ENCODE measurements at regions not wholly inside any gene's neighbourhood (a gene's known extent, or its start where the extent isn't known, plus 50 kb on each side); places are given as distances from the start of the nearest gene placed in this dataset.

DNA sequence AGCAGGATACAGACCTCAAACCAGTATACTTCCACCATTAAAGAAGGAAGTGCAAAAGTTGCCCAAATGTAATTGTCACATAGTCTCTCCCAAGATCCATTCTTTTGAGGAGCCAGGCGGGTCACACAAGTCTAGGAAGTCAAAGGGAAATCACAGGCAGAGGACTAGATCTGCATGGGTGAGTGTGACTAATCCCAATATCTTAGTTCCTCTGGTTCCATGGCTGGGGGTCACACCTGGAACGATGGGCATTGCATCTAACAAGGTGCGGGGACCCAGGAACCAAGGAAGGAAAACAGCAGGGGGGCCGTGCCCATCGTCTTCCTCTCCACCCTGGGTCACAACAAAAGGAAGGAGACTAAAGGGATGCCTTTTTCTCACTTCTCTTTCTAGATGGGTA, 1138.8 kb downstream of the XPNPEP1 start:
- Histone ChIP-seq H3K9me3 (ENCODE audit: control insufficient read depth, insufficient read depth, low read length) (peaks cover 17% of the 10 kb centered on the region), H3K4me3 (ENCODE audit: low read depth, low read length) (no peak overlapping the region), H3K27ac (ENCODE audit: low read depth, low read length) (no peak overlapping the region), H3K27me3 (ENCODE audit: control insufficient read depth, insufficient read depth, low read length) (no peaks in the 10 kb centered on the region)
- CTCF ChIA-PET = no interaction called here
- no peak for TF ChIP-seq CTCF (IDR thresholded peaks at IDR 0.05; ENCODE audit: low read depth, low read length)
- DNase-seq (ENCODE audit: low read depth, low spot score) = no peak
- POLR2A ChIA-PET = no interaction called here

- H3K27me3 ChIP-seq (ENCODE audit: control insufficient read depth, insufficient read depth, low read length) = no peaks in the 10 kb centered on the region
- H3K27ac ChIP-seq (ENCODE audit: low read depth, low read length) = no peak overlapping the region
- CTCF ChIA-PET = no interaction called here
- no peak for DNase-seq (ENCODE audit: low read depth, low spot score)
- H3K9me3 ChIP-seq (ENCODE audit: control insufficient read depth, insufficient read depth, low read length) = peaks cover 17% of the 10 kb centered on the region
- no peak overlapping the region for H3K4me3 ChIP-seq (ENCODE audit: low read depth, low read length)
- POLR2A ChIA-PET = no interaction called here
- TF ChIP-seq CTCF (IDR thresholded peaks at IDR 0.05; ENCODE audit: low read depth, low read length) = 0 out of 2 replicates have a peak, but pooled peaks have one; percentile 19
Measured at GRCh38 chr10:108783897-108784296, 1139.4 kb downstream of the XPNPEP1 start.

GRCh38 chr10:108782411-108782810, 1140.9 kb downstream of the XPNPEP1 start:
- TF ChIP-seq CTCF (IDR thresholded peaks at IDR 0.05; ENCODE audit: low read depth, low read length) = no peak
- ChIA-PET POLR2A (no interaction called here), CTCF (no interaction called here)
- no peak for DNase-seq (ENCODE audit: low read depth, low spot score)
- Histone ChIP-seq H3K27me3 (ENCODE audit: control insufficient read depth, insufficient read depth, low read length) (no peaks in the 10 kb centered on the region), H3K9me3 (ENCODE audit: control insufficient read depth, insufficient read depth, low read length) (peaks cover 17% of the 10 kb centered on the region), H3K27ac (ENCODE audit: low read depth, low read length) (no peak overlapping the region), H3K4me3 (ENCODE audit: low read depth, low read length) (no peak overlapping the region)

DNA sequence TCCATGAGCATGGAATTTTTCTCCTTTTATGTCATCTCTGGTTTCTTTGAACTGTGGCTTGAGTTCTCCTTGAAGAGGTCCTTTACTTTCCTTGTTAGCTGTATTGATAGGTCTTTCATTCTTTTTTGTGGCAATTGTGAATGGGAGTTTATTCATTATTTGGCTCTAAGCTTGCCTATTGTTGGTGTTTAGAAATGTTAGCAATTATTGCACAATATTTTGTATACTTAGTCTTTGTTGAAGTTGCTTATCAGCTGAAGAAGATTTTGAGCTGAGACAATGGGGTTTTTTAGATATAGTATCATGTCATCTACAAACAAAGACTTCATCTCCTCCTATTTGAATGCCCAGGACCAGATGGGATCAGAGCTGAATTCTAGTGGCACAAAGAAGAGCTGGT, 1143.8 kb downstream of the XPNPEP1 start:
- no peak overlapping the region for H3K4me3 ChIP-seq (ENCODE audit: low read depth, low read length)
- no peak for TF ChIP-seq CTCF (IDR thresholded peaks at IDR 0.05; ENCODE audit: low read depth, low read length)
- H3K27me3 ChIP-seq (ENCODE audit: control insufficient read depth, insufficient read depth, low read length) = no peaks in the 10 kb centered on the region

DNA sequence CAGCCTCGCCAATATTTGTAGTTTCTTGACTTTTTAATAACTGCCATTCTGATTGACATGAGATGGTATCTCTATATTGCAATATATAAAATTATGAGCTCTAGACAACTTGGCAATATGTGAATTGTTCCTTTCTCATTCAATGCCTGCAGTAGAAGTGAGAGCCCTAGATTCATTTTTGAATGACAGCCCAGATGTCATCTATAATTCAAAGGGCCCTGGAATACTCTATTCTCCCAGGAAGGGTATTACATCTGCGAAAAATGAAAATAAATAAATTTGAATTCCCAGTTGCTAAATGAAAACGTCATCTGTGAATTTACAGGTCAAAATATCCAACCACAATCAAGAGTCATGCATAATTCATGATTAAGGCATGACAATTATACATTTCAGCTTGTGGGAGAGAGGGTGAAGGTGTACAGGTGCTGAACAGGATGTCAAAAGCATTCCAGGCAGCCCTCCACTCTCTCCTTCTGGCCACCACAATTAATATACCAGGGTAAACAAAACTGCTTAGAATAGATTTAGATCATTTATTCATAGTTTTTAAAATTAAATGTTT, 1147.3 kb downstream of the XPNPEP1 start:
- Histone ChIP-seq H3K4me3 (ENCODE audit: low read depth, low read length) (no peak overlapping the region), H3K27me3 (ENCODE audit: control insufficient read depth, insufficient read depth, low read length) (no peaks in the 10 kb centered on the region), H3K27ac (ENCODE audit: low read depth, low read length) (no peak overlapping the region), H3K9me3 (ENCODE audit: control insufficient read depth, insufficient read depth, low read length) (no peaks in the 10 kb centered on the region)
- no peak for TF ChIP-seq CTCF (IDR thresholded peaks at IDR 0.05; ENCODE audit: low read depth, low read length)
- DNase-seq (ENCODE audit: low read depth, low spot score) = no peak
- ChIA-PET CTCF (no interaction called here), POLR2A (no interaction called here)

More for the DNA sequence above, 1143.8 kb downstream of the XPNPEP1 start:
- no peak for DNase-seq (ENCODE audit: low read depth, low spot score)
- CTCF ChIA-PET = interaction anchor here (0.6 kb wide), 1 partner anchor 857 kb away, joined by 11 read pairs; no protein-coding TSS in a partner anchor
- no peak overlapping the region for H3K27ac ChIP-seq (ENCODE audit: low read depth, low read length)
- peaks cover 8% of the 10 kb centered on the region for H3K9me3 ChIP-seq (ENCODE audit: control insufficient read depth, insufficient read depth, low read length)
- POLR2A ChIA-PET = no interaction called here
